ENCODE measurements at regions not wholly inside any gene's neighbourhood (a gene's known extent, or its start where the extent isn't known, plus 50 kb on each side); places are given as distances from the start of the nearest gene placed in this dataset.

GRCh38 chr16:6170022-6170421, 1072.4 kb upstream of the EEF2KMT start:
- DNase-seq: no peak

DNA sequence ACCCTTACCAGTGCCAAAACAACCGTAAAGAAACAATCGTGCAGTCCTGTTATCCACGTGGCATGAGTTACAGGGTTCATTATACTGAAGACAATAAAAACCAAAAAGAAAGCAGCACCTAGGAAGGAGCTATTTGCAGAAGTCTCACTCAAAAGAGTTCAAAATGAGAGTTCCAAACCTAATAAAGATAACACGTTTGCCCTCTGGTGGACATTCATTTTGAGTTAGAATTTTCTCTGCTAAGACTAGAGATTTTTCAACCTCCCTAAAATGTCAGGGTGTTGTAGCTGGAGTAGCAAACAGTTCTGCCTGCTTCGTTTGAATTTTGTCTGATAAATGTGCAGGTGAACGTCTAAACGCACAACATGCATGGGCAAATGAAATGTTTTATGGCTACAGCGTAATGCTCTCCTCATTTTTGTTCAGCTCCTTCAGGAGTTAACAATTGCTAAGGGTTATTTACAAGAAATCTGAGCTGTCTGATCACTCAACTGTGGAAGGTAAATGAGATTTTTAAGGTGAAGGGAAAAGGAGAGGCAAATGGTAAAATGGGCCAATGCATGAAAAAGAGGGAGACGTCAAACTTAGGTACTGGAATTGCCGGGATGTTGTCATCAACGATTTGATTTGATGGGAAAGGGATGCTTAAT, 1067.9 kb upstream of the EEF2KMT start:
- DNase-seq: no peak

DNA sequence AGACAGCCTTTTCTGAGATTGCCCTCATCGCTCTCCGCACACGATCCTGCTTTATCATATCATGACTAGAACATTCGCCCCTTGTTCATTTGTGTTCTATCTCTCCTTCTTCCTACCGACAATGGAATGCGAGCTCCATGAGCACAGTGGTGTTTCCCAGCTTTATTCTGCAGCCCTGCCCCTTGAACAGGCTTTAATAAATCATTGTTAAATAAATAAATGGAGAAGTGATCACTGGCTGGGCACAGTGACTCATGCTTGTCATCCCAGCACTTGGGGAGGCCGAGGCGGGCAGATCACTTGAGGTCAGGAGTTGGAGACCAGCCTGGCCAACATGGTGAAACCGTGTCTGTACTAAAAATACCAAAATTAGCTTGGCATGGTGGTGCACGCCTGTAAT, 1063.3 kb upstream of the EEF2KMT start:
- no peak for DNase-seq

DNA sequence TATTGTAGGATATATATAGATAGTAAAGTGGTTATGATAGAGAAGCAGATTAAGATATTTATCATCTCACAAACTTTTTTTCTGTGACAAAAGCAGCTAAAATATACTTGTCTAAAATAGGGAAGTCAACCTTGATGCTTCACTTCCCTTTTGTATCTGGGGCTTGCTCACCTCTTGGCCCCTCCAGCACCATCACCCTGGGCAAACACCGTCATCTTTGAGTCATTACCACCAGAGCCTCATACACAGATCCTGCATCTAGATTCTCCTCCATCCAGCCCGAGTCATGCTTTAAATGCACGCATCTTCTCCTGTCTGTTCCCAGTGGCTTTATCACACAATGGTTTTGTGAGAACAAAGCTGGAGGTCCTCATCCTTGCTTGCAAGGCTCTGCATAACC, 1062.7 kb upstream of the EEF2KMT start:
- DNase-seq: no peak

DNA sequence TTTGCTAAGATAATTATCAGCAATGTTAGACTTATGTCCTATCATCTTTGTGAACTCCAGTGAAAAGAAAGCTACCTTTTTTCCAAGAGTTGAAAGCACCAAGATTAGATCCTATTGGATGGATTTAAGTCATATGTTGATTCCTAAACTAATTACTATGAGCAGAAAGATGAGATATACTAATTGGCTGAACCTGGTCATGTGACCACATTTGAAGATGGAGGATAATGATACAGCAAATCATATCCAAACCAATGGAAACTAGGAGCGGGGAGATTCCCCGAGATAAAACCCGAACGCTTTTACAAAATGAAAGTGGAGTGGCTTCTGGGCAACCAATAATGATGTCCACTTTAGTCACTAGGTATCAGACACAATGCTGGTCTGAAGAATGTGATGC, 1060.2 kb upstream of the EEF2KMT start:
- no peak for DNase-seq

DNA sequence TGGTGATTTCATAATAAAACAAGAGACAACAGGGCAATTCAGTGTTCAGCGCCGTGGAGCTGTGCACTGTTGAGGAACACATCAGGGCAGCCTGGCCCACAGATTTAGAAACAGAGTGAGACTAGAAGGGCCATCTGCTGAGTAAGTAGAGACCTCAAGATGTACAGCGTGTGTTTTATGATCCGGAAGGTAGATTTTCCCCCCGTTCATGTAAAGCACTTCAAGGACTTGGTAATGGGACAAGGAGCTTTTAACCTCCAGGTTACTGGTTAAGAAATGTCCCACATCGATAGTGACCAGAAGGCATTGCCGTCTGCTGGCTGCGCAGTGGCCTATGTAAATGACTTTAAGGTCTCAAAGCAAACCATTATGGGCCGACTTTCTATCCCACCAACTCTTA, 1057.7 kb upstream of the EEF2KMT start:
- no peak for DNase-seq

DNA sequence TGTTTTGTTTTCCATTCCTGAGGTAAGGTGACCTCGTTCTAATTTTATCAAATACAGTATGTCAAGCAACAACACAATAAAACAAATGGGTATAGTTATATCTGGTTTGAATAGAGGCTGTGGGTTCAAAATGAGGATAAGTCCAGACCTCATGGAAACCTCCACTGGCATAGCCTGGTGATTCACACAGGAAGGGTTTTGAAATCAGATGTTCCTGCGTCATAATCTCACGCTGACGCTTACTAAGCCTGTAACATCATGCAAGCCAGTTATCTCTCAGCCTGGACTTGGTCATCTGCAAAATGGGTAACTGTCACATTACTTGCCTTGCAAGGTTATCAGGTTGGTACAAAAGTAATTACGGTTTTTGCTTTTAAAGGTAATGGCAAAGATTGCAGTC, 1056.3 kb upstream of the EEF2KMT start:
- DNase-seq: no peak

- no peak for DNase-seq
These were observed 1051.4 kb upstream of the EEF2KMT start for GRCh38 chr16:6149031-6149430.

GRCh38 chr16:6148361-6148760, 1050.8 kb upstream of the EEF2KMT start:
- DNase-seq: no peak

- no peak for DNase-seq
These were observed 1049.4 kb upstream of the EEF2KMT start for GRCh38 chr16:6146874-6147425.

GRCh38 chr16:6146356-6146755, 1048.8 kb upstream of the EEF2KMT start:
- no peak for DNase-seq

DNA sequence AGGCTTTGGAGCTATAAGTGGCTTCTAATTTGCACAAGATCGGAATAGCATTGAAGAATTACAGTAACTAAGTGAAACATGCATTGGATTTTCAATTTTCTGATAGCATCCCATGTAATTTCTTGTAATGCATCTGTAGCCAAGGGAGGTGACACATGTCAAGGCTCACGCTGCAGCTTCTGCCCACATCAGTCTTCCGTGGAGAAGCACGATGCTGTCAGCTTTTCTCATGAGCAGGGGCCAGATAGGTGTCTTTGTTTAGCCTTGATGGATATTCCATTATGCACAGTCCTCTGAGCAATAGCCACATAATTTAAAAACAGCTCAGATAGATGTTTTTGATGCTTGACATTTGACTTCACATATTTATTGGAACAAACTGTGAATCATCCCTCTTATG, 1046.9 kb upstream of the EEF2KMT start:
- no peak for DNase-seq

DNA sequence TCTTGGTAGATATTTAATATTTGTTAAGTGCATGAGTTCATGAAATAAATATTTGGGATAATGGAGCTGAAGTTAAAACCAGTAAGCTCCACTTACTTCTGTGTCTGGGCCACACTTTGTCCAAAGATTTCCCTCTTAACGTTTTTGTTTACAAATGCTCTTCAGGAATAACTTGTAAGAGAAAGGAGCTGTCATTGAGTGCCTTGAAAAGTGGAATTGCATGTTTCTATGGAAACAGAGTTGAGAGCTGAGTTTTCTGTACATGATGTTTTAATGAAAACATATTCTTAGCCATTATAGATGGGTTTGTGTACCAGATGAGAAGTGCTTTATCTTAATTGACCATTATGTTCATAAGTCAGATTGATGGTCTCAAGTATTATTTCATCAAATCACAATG, 1045.4 kb upstream of the EEF2KMT start:
- no peak for DNase-seq

- no peak for DNase-seq
These were observed 1035.5 kb upstream of the EEF2KMT start for GRCh38 chr16:6133009-6133557.

GRCh38 chr16:6132121-6132520, 1034.5 kb upstream of the EEF2KMT start:
- no peak for DNase-seq

- DNase-seq: no peak
These were observed 1034.0 kb upstream of the EEF2KMT start for GRCh38 chr16:6131526-6132050.

GRCh38 chr16:6125483-6126259, 1028.1 kb upstream of the EEF2KMT start:
- no peak for DNase-seq

GRCh38 chr16:6124136-6124535, 1026.5 kb upstream of the EEF2KMT start:
- no peak for DNase-seq

GRCh38 chr16:6122401-6122800, 1024.8 kb upstream of the EEF2KMT start:
- DNase-seq: no peak

- no peak for DNase-seq
These were observed 1017.1 kb upstream of the EEF2KMT start for GRCh38 chr16:6114691-6115090.

DNA sequence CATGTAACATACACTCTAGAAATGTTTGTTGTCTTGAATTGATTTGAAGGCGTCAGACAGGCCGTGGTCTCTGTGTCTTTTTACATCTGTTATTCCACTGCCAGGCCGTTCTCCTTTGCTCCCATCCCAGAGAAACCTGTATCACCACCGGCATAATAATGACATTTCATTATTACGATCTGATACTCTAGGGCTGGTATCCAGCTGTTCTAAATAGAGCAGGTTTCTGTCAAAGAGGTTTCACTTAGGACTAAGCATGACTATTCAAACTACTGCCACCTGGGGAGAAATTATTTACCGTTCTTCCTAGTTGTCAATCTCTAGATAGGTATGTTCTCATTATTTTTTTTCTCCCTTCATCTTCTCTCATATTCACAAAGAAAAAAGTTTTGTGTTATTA, 1016.2 kb upstream of the EEF2KMT start:
- no peak for DNase-seq

GRCh38 chr16:6112700-6113099, 1015.1 kb upstream of the EEF2KMT start:
- DNase-seq: no peak

DNA sequence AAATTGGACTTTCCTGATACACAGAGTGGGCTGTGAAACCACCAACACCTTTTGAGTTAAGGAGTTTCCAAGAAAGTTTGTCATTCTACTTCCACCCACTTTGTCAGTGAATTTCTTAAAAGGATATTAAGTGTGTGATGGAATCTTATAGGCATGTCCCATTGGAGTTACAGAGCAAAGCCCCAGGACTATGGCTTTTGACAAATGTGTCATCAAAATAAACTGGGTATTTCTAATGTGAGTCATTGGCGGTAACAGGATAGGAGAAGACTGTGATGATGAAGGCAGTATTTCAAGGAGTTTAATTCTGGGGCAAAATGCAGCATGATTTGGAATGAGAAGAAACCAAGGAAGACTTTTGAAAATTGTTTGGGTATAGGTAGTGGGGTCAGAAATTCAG, 1013.8 kb upstream of the EEF2KMT start:
- no peak for DNase-seq

DNA sequence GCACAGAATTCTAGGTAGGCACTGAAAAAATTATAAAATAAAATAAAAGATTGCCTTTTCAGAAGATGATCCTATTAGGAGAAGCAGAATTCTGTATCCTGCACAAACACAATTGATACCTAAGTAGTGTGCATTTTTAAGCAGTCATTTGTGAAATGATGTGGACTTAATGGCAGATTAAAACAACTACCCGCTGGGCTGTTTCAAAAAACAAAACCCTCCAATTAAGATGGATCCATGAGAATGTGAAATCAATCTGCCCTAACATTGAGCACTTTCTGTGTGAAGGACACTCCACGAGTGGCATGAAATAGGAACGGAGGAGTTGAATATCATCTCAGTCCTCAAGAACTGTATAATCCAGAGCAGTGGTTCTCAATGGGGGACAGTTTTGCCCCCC, 1012.8 kb upstream of the EEF2KMT start:
- no peak for DNase-seq

All from activated CD4-positive, alpha-beta T cell treated with anti-CD3 and anti-CD28 coated beads, Interleukin-2, amount 50 U/mL, for 4 hours (primary cell).